ENCODE measurements at regions not wholly inside any gene's neighbourhood (a gene's known extent, or its start where the extent isn't known, plus 50 kb on each side); places are given as distances from the start of the nearest gene placed in this dataset.

- no peak for DNase-seq
- Mint-ChIP-seq H3K27me3 (no peaks in the 10 kb centered on the region), H3K4me1 (peaks cover 32% of the 10 kb centered on the region), H3K9me3 (no peaks in the 10 kb centered on the region), H3K4me3 (no peak overlapping the region), H3K36me3 (no peaks in the 10 kb centered on the region), H3K27ac (no peak overlapping the region)
These were observed 100.4 kb upstream of the ETV6 start for GRCh38 chr12:11549119-11549518.

GRCh38 chr12:11553871-11554533 lies 95.5 kb upstream of the ETV6 start:
- Mint-ChIP-seq H3K4me3 (no peak overlapping the region), H3K9me3 (no peaks in the 10 kb centered on the region), H3K27me3 (no peaks in the 10 kb centered on the region), H3K36me3 (no peaks in the 10 kb centered on the region), H3K27ac (no peak overlapping the region), H3K4me1 (peaks cover 20% of the 10 kb centered on the region)
- peak; percentile 33 for DNase-seq

GRCh38 chr12:11555195-11555594 lies 94.3 kb upstream of the ETV6 start:
- DNase-seq = no peak
- Mint-ChIP-seq H3K4me3 (peak overlapping the region; percentile 27), H3K27me3 (no peaks in the 10 kb centered on the region), H3K27ac (no peak overlapping the region), H3K9me3 (no peaks in the 10 kb centered on the region), H3K4me1 (peaks cover 20% of the 10 kb centered on the region), H3K36me3 (no peaks in the 10 kb centered on the region)

- DNase-seq = no peak
- H3K27ac Mint-ChIP-seq = peak overlapping the region; percentile 21
- no peaks in the 10 kb centered on the region for H3K9me3 Mint-ChIP-seq
These were observed 93.5 kb upstream of the ETV6 start for GRCh38 chr12:11555743-11556625.

GRCh38 chr12:11556682-11557081 lies 92.8 kb upstream of the ETV6 start:
- Mint-ChIP-seq H3K4me3 (no peak overlapping the region), H3K27me3 (no peaks in the 10 kb centered on the region), H3K36me3 (no peaks in the 10 kb centered on the region), H3K4me1 (peaks cover 23% of the 10 kb centered on the region), H3K9me3 (no peaks in the 10 kb centered on the region), H3K27ac (no peak overlapping the region)
- no peak for DNase-seq

More at GRCh38 chr12:11555743-11556625, 93.5 kb upstream of the ETV6 start:
- H3K4me3 Mint-ChIP-seq = peak overlapping the region; percentile 54
- H3K27me3 Mint-ChIP-seq = no peaks in the 10 kb centered on the region
- peaks cover 20% of the 10 kb centered on the region for H3K4me1 Mint-ChIP-seq
- H3K36me3 Mint-ChIP-seq = no peaks in the 10 kb centered on the region

- no peaks in the 10 kb centered on the region for H3K9me3 Mint-ChIP-seq
- no peaks in the 10 kb centered on the region for H3K27me3 Mint-ChIP-seq
- peaks cover 18% of the 10 kb centered on the region for H3K4me1 Mint-ChIP-seq
- H3K4me3 Mint-ChIP-seq = no peak overlapping the region
- no peak for DNase-seq
- H3K27ac Mint-ChIP-seq = no peak overlapping the region
- no peaks in the 10 kb centered on the region for H3K36me3 Mint-ChIP-seq
These were observed 89.7 kb upstream of the ETV6 start for GRCh38 chr12:11559626-11560340.

GRCh38 chr12:11561411-11561810 lies 88.1 kb upstream of the ETV6 start:
- Mint-ChIP-seq H3K9me3 (no peaks in the 10 kb centered on the region), H3K4me1 (peaks cover 7% of the 10 kb centered on the region), H3K27ac (no peak overlapping the region), H3K4me3 (no peak overlapping the region), H3K36me3 (no peaks in the 10 kb centered on the region), H3K27me3 (no peaks in the 10 kb centered on the region)
- DNase-seq = no peak

- Mint-ChIP-seq H3K27me3 (no peaks in the 10 kb centered on the region), H3K4me1 (peaks cover 6% of the 10 kb centered on the region), H3K9me3 (peaks cover 1% of the 10 kb centered on the region), H3K36me3 (no peaks in the 10 kb centered on the region), H3K27ac (no peak overlapping the region), H3K4me3 (no peak overlapping the region)
- no peak for DNase-seq
These were observed 85.4 kb upstream of the ETV6 start for GRCh38 chr12:11563785-11564739.

GRCh38 chr12:11564984-11565651 lies 84.4 kb upstream of the ETV6 start:
- no peak overlapping the region for H3K4me3 Mint-ChIP-seq
- peaks cover 1% of the 10 kb centered on the region for H3K9me3 Mint-ChIP-seq
- H3K4me1 Mint-ChIP-seq = peaks cover 6% of the 10 kb centered on the region
- H3K27ac Mint-ChIP-seq = no peak overlapping the region
- DNase-seq = no peak
- H3K36me3 Mint-ChIP-seq = no peaks in the 10 kb centered on the region
- H3K27me3 Mint-ChIP-seq = no peaks in the 10 kb centered on the region

- Mint-ChIP-seq H3K4me1 (peaks cover 6% of the 10 kb centered on the region), H3K27ac (no peak overlapping the region), H3K4me3 (no peak overlapping the region), H3K27me3 (no peaks in the 10 kb centered on the region), H3K9me3 (peaks cover 1% of the 10 kb centered on the region), H3K36me3 (no peaks in the 10 kb centered on the region)
- DNase-seq = no peak
These were observed 83.7 kb upstream of the ETV6 start for GRCh38 chr12:11565752-11566151.

GRCh38 chr12:11568155-11568761 lies 81.2 kb upstream of the ETV6 start:
- Mint-ChIP-seq H3K9me3 (peaks cover 1% of the 10 kb centered on the region), H3K36me3 (no peaks in the 10 kb centered on the region), H3K4me1 (peaks cover 3% of the 10 kb centered on the region), H3K4me3 (no peak overlapping the region), H3K27ac (no peak overlapping the region), H3K27me3 (no peaks in the 10 kb centered on the region)
- DNase-seq = no peak

- no peak for DNase-seq
- Mint-ChIP-seq H3K9me3 (peaks cover 2% of the 10 kb centered on the region), H3K4me1 (no peaks in the 10 kb centered on the region), H3K4me3 (no peak overlapping the region), H3K27me3 (peaks cover under 1% of the 10 kb centered on the region), H3K36me3 (peaks cover 1% of the 10 kb centered on the region), H3K27ac (no peak overlapping the region)
These were observed 80.6 kb upstream of the ETV6 start for GRCh38 chr12:11568762-11569478.

GRCh38 chr12:11569716-11570115 lies 79.8 kb upstream of the ETV6 start:
- no peak overlapping the region for H3K27ac Mint-ChIP-seq
- no peak for DNase-seq
- H3K36me3 Mint-ChIP-seq = peaks cover 5% of the 10 kb centered on the region
- peaks cover 2% of the 10 kb centered on the region for H3K27me3 Mint-ChIP-seq
- H3K9me3 Mint-ChIP-seq = peaks cover 6% of the 10 kb centered on the region
- no peaks in the 10 kb centered on the region for H3K4me1 Mint-ChIP-seq
- H3K4me3 Mint-ChIP-seq = no peak overlapping the region
